SK-N-SH treated with all-trans-retinoic acid at 6 μM for 48 hours (cell line): ENCODE measurements at regions not wholly inside any gene's neighbourhood (a gene's known extent, or its start where the extent isn't known, plus 50 kb on each side); places are given as distances from the start of the nearest gene placed in this dataset.

Source experiments
- ARNTL ChIP-seq: fragments of 450-650 bp; formaldehyde crosslinking; IDR thresholded peaks from 2 replicates; pipeline ENCODE4 v1.5.0; 2020; ENCODE audit warnings: low read depth, mild to moderate bottlenecking, moderate library complexity, borderline replicate concordance
- RARB ChIP-seq: fragments of 250-450 bp; sonication (Bioruptor Pico); IDR thresholded peaks from 2 replicates; pipeline ENCODE4 v1.8.0; 2021; ENCODE audit warnings: mild to moderate bottlenecking, moderate library complexity
- TOX ChIP-seq: fragments of 250-450 bp; sonication (Bioruptor Pico); IDR thresholded peaks from 2 replicates; pipeline ENCODE4 v1.8.0; 2021; ENCODE audit warnings: mild to moderate bottlenecking, moderate library complexity, borderline replicate concordance
- TSHZ2 ChIP-seq: fragments of 250-450 bp; sonication (Bioruptor Pico); IDR thresholded peaks from 2 replicates; pipeline ENCODE4 v1.5.0; 2020; ENCODE audit warnings: mild to moderate bottlenecking, moderate library complexity
- ZC3H10 ChIP-seq: fragments of 250-450 bp; sonication (Bioruptor Pico); IDR thresholded peaks from 2 replicates; pipeline ENCODE4 v1.5.1; 2021; ENCODE audit warnings: mild to moderate bottlenecking, moderate library complexity
- ZFP3 ChIP-seq: fragments of 250-450 bp; sonication (Bioruptor Pico); IDR thresholded peaks from 2 replicates; pipeline ENCODE4 v1.5.0; 2020; ENCODE audit warnings: mild to moderate bottlenecking, moderate library complexity
- ZNF8 ChIP-seq: fragments of 450-650 bp; formaldehyde crosslinking; IDR thresholded peaks from 2 replicates; pipeline ENCODE4 v1.5.0; 2020; ENCODE audit warnings: mild to moderate bottlenecking, moderate library complexity
- TF ChIP-seq, protein P1 (sequence below): fragments of 250-450 bp; sonication (Bioruptor Pico); IDR thresholded peaks from 2 replicates; pipeline ENCODE4 v1.8.0; 2021; ENCODE audit warnings: low read depth, mild to moderate bottlenecking, moderate library complexity, borderline replicate concordance
- TF ChIP-seq, protein P2 (sequence below): fragments of 250-450 bp; sonication (Bioruptor Pico); IDR thresholded peaks from 2 replicates; pipeline ENCODE4 v1.8.0; 2020; ENCODE audit warnings: mild to moderate bottlenecking, moderate library complexity, borderline replicate concordance

GRCh38 chr2:41829052-41829451, 218.8 kb upstream of the PKDCC start:
- TF ChIP-seq ARNTL (no peak), TSHZ2 (no peak), ZC3H10 (CRISPR knock-in tag) (no peak), ZNF8 (CRISPR knock-in tag) (no peak), ZFP3 (CRISPR knock-in tag) (no peak), TOX (CRISPR knock-in tag) (no peak), RARB (CRISPR knock-in tag) (no peak)
- TF ChIP-seq, protein P1, sequence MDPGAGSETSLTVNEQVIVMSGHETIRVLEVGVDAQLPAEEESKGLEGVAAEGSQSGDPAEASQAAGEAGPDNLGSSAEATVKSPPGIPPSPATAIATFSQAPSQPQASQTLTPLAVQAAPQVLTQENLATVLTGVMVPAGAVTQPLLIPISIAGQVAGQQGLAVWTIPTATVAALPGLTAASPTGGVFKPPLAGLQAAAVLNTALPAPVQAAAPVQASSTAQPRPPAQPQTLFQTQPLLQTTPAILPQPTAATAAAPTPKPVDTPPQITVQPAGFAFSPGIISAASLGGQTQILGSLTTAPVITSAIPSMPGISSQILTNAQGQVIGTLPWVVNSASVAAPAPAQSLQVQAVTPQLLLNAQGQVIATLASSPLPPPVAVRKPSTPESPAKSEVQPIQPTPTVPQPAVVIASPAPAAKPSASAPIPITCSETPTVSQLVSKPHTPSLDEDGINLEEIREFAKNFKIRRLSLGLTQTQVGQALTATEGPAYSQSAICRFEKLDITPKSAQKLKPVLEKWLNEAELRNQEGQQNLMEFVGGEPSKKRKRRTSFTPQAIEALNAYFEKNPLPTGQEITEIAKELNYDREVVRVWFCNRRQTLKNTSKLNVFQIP (CRISPR knock-in tag) = no peak
- TF ChIP-seq, protein P2, sequence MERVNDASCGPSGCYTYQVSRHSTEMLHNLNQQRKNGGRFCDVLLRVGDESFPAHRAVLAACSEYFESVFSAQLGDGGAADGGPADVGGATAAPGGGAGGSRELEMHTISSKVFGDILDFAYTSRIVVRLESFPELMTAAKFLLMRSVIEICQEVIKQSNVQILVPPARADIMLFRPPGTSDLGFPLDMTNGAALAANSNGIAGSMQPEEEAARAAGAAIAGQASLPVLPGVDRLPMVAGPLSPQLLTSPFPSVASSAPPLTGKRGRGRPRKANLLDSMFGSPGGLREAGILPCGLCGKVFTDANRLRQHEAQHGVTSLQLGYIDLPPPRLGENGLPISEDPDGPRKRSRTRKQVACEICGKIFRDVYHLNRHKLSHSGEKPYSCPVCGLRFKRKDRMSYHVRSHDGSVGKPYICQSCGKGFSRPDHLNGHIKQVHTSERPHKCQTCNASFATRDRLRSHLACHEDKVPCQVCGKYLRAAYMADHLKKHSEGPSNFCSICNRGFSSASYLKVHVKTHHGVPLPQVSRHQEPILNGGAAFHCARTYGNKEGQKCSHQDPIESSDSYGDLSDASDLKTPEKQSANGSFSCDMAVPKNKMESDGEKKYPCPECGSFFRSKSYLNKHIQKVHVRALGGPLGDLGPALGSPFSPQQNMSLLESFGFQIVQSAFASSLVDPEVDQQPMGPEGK (CRISPR knock-in tag) = no peak
